ENCODE measurements at regions not wholly inside any gene's neighbourhood (a gene's known extent, or its start where the extent isn't known, plus 50 kb on each side); places are given as distances from the start of the nearest gene placed in this dataset.

GRCh38 chr2:120423167-120423943 is 77.4 kb downstream of the INHBB start:
- no peak overlapping the region for H3K4me2 ChIP-seq (ENCODE audit: insufficient read depth, low read length)
- ATAC-seq (ENCODE audit: insufficient read depth, low read depth): no peak
- no peaks in the 10 kb centered on the region for H3K9me3 ChIP-seq (ENCODE audit: insufficient read depth, low read length, severe bottlenecking)
- no peak overlapping the region for H2AFZ ChIP-seq (ENCODE audit: low read depth, low read length)
- no peaks in the 10 kb centered on the region for H3K36me3 ChIP-seq (ENCODE audit: insufficient read depth, low read length)
- H3K79me2 ChIP-seq (ENCODE audit: insufficient read depth, low read length): no peaks in the 10 kb centered on the region
- no peaks in the 10 kb centered on the region for H4K20me1 ChIP-seq (ENCODE audit: insufficient read depth, low read length)
- DNase-seq: no peak
- H3K27ac ChIP-seq (ENCODE audit: low read length): no peak overlapping the region
- no peaks in the 10 kb centered on the region for H3K4me1 ChIP-seq (ENCODE audit: insufficient read depth, low read length)
- no peak for TF ChIP-seq EZH2 (IDR thresholded peaks at IDR 0.05; ENCODE audit: borderline replicate concordance, low read depth, low read length, severe bottlenecking)
- TF ChIP-seq, protein P1, sequence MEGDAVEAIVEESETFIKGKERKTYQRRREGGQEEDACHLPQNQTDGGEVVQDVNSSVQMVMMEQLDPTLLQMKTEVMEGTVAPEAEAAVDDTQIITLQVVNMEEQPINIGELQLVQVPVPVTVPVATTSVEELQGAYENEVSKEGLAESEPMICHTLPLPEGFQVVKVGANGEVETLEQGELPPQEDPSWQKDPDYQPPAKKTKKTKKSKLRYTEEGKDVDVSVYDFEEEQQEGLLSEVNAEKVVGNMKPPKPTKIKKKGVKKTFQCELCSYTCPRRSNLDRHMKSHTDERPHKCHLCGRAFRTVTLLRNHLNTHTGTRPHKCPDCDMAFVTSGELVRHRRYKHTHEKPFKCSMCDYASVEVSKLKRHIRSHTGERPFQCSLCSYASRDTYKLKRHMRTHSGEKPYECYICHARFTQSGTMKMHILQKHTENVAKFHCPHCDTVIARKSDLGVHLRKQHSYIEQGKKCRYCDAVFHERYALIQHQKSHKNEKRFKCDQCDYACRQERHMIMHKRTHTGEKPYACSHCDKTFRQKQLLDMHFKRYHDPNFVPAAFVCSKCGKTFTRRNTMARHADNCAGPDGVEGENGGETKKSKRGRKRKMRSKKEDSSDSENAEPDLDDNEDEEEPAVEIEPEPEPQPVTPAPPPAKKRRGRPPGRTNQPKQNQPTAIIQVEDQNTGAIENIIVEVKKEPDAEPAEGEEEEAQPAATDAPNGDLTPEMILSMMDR (IDR thresholded peaks at IDR 0.05; ENCODE audit: borderline replicate concordance, extremely low read depth, low read length, poor library complexity, severe bottlenecking): no peak
- peaks cover 24% of the 10 kb centered on the region for H3K27me3 ChIP-seq (ENCODE audit: insufficient read depth, low read length, poor library complexity)
- no peak overlapping the region for H3K4me3 ChIP-seq (ENCODE audit: low read depth in 1 of 2, low read length in 2 of 2)
- no peak overlapping the region for H3K9ac ChIP-seq (ENCODE audit: low read depth, low read length)

GRCh38 chr2:120424274-120424796 is 78.4 kb downstream of the INHBB start:
- Histone ChIP-seq H3K9me3 (ENCODE audit: insufficient read depth, low read length, severe bottlenecking) (no peaks in the 10 kb centered on the region), H3K9ac (ENCODE audit: low read depth, low read length) (no peak overlapping the region), H3K36me3 (ENCODE audit: insufficient read depth, low read length) (no peaks in the 10 kb centered on the region), H3K79me2 (ENCODE audit: insufficient read depth, low read length) (no peaks in the 10 kb centered on the region), H3K4me3 (ENCODE audit: low read depth in 1 of 2, low read length in 2 of 2) (no peak overlapping the region), H3K27me3 (ENCODE audit: insufficient read depth, low read length, poor library complexity) (peaks cover 30% of the 10 kb centered on the region), H3K4me2 (ENCODE audit: insufficient read depth, low read length) (no peak overlapping the region), H4K20me1 (ENCODE audit: insufficient read depth, low read length) (no peaks in the 10 kb centered on the region), H3K4me1 (ENCODE audit: insufficient read depth, low read length) (no peaks in the 10 kb centered on the region), H2AFZ (ENCODE audit: low read depth, low read length) (no peak overlapping the region), H3K27ac (ENCODE audit: low read length) (no peak overlapping the region)
- TF ChIP-seq EZH2 (IDR thresholded peaks at IDR 0.05; ENCODE audit: borderline replicate concordance, low read depth, low read length, severe bottlenecking): no peak
- TF ChIP-seq, protein P1 (IDR thresholded peaks at IDR 0.05; ENCODE audit: borderline replicate concordance, extremely low read depth, low read length, poor library complexity, severe bottlenecking): no peak
- ATAC-seq (ENCODE audit: insufficient read depth, low read depth) (no peak), DNase-seq (no peak)

- DNase-seq (no peak), ATAC-seq (ENCODE audit: insufficient read depth, low read depth) (no peak)
- H3K4me3 ChIP-seq (ENCODE audit: low read depth in 1 of 2, low read length in 2 of 2): no peak overlapping the region
- no peak overlapping the region for H3K9ac ChIP-seq (ENCODE audit: low read depth, low read length)
- no peaks in the 10 kb centered on the region for H3K79me2 ChIP-seq (ENCODE audit: insufficient read depth, low read length)
- no peaks in the 10 kb centered on the region for H3K36me3 ChIP-seq (ENCODE audit: insufficient read depth, low read length)
- H2AFZ ChIP-seq (ENCODE audit: low read depth, low read length): no peak overlapping the region
- no peaks in the 10 kb centered on the region for H3K4me1 ChIP-seq (ENCODE audit: insufficient read depth, low read length)
- H3K4me2 ChIP-seq (ENCODE audit: insufficient read depth, low read length): no peak overlapping the region
- no peaks in the 10 kb centered on the region for H3K9me3 ChIP-seq (ENCODE audit: insufficient read depth, low read length, severe bottlenecking)
- TF ChIP-seq, protein P1 (IDR thresholded peaks at IDR 0.05; ENCODE audit: borderline replicate concordance, extremely low read depth, low read length, poor library complexity, severe bottlenecking): no peak
- no peak for TF ChIP-seq EZH2 (IDR thresholded peaks at IDR 0.05; ENCODE audit: borderline replicate concordance, low read depth, low read length, severe bottlenecking)
- H3K27me3 ChIP-seq (ENCODE audit: insufficient read depth, low read length, poor library complexity): peaks cover 36% of the 10 kb centered on the region
- no peak overlapping the region for H3K27ac ChIP-seq (ENCODE audit: low read length)
- H4K20me1 ChIP-seq (ENCODE audit: insufficient read depth, low read length): no peaks in the 10 kb centered on the region
Observed at GRCh38 chr2:120425014-120425413, 79.1 kb downstream of the INHBB start.
